Astrocyte of the cerebellum (primary cell): ENCODE measurements at regions not wholly inside any gene's neighbourhood (a gene's known extent, or its start where the extent isn't known, plus 50 kb on each side); places are given as distances from the start of the nearest gene placed in this dataset.
"Not testable (repeated sequence)": the region's sequence is repeated elsewhere in the genome, so short reads cannot be mapped to it uniquely, and the experiment has no call there.

Source experiments
- DNase-seq: peaks from one replicate; pipeline ENCODE4 v3.0.0-alpha.2; 2011; ENCODE audit warnings: low read depth
- H3K4me3 ChIP-seq: 2 replicates; pipeline ENCODE4 v1.5.1; 2011; ENCODE audit warnings: mild to moderate bottlenecking, low read depth, low read length, moderate library complexity
- in situ Hi-C: cut with HindIII; loops from 2 replicates; pipeline ENCODE4 v1.10.0; 2017; ENCODE audit warnings: low sequenced_read_pairs
- TF ChIP-seq, protein P1 (sequence below): IDR thresholded peaks from 2 replicates; pipeline ENCODE4 v1.5.1; 2012; ENCODE audit warnings: low read length, low read depth, moderate library complexity, mild to moderate bottlenecking; ENCODE audit errors: missing control alignments

DNA sequence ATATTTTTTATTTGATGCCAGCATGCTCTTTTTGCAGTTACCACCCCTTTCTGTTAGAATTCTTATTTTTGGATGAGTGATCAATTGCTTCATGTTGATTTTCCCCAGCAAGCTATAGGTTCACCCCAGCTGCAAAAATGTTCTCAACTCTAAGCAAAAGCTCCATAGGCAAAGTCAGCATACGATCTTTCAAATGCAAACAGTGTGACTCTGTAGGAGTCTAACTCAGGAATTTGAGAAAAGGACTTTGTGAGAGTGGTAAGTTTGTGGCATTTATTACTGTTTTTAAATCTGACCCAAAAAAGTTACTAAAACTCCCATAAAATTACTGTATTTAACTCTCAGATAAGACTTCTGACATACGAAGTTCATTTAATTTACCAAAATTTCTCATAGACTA lies 134.9 kb upstream of the HSF2 start:
- in situ Hi-C loops, result no loop called here
- TF ChIP-seq, protein P1, sequence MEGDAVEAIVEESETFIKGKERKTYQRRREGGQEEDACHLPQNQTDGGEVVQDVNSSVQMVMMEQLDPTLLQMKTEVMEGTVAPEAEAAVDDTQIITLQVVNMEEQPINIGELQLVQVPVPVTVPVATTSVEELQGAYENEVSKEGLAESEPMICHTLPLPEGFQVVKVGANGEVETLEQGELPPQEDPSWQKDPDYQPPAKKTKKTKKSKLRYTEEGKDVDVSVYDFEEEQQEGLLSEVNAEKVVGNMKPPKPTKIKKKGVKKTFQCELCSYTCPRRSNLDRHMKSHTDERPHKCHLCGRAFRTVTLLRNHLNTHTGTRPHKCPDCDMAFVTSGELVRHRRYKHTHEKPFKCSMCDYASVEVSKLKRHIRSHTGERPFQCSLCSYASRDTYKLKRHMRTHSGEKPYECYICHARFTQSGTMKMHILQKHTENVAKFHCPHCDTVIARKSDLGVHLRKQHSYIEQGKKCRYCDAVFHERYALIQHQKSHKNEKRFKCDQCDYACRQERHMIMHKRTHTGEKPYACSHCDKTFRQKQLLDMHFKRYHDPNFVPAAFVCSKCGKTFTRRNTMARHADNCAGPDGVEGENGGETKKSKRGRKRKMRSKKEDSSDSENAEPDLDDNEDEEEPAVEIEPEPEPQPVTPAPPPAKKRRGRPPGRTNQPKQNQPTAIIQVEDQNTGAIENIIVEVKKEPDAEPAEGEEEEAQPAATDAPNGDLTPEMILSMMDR, result no peak
- H3K4me3 ChIP-seq, result no peak overlapping the region
- no peak for DNase-seq

DNA sequence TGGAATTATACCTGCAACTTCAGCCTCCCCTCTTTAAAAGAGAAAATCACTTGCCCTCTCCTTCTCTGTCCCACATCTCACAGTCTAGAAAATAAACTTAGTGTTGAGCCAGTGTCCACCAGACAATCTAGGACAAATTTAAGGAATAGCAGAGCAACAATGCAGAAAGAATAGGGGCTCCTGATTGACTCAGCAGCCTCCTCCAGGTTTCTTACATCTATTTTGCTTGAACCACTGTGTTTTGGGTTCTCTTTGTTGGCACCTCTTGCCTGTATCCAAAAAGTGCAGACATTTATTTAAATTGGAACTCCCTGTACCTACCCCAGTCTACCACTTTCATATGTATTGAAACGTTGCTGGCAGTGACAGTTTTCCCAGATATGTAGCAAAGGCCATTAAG lies 133.7 kb upstream of the HSF2 start:
- in situ Hi-C loops, result no loop called here
- no peak overlapping the region for H3K4me3 ChIP-seq
- TF ChIP-seq, protein P1, result no peak
- no peak for DNase-seq

DNA sequence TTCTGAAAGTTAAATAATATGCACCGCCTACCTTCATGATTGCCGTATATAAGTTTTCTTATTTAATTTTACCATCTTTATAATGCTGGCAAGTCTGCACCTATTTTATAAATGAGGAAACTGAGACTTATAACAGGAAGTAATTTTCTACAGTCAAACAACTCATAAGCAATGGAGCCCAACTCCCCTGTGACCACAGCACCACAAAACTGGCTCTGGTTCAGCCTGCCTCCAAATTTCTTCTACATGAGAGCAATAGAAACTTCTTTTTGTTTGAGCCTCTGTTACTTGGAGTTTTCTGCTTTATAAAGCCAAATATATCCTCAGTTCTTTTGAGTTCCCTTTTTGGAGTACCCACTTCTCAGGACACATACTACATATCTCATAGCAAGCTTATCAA lies 131.1 kb upstream of the HSF2 start:
- in situ Hi-C loops, result no loop called here
- TF ChIP-seq, protein P1, result no peak
- peak; percentile 33 for DNase-seq
- no peak overlapping the region for H3K4me3 ChIP-seq

DNA sequence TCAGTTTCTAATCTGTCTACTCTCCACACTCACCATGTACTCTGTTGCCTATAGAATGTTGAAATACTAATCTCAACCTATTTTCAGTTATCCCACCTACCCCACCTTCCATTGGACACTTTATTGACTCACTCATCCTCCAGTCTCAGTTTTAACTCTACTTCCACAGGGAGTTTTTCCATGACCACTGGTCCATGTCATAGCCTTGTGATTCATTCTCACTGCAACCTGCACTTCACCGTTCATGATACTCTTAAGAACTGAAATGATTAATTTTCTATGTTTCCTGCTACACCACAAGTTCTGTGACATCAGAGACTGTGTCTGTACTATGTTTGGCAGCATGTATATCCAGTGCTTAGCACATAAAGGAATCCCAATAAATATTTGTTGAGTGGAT lies 122.8 kb upstream of the HSF2 start:
- in situ Hi-C loops, result no loop called here
- H3K4me3 ChIP-seq, result no peak overlapping the region
- TF ChIP-seq, protein P1, result no peak
- DNase-seq, result no peak

DNA sequence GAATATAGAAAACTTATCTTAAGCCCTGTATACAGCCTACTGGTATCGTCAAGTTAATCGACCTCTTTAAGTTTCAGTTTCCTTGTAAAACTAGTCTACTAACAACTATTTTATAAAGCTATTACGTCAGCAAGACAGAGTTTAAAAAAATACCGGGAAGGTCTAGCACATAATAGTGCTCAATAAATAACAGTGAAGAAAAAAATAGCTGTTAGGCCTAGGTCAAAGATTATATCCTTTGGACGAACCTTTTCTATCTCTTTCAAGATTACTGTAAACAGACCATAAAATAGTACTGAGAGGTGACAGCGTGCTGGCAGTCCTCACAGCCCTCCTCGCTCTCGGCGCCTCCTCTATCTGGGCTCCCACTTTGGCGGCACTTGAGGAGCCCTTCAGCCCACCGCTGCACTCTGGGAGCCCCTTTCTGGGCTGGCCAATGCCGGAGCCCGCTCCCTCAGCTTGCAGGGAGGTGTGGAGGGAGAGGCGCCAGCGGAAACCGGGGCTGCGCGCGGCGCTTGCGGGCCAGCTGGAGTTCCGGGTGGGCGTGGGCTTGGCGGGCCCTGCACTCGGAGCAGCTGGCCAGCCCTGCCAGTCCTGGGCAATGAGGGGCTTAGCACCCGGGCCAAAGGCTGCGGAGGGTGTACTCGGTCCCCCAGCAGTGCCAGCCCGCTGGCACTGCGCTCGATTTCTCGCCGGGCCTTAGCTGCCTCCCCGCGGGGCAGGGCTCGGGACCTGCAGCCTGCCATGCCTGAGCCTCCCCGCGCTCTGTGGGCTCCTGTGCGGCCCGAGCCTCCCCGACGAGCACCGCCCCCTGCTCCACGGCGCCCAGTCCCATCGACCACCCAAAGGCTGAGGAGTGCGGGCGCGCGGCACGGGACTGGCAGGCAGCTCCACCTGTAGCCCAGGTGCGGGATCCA lies 119.1 kb upstream of the HSF2 start:
- H3K4me3 ChIP-seq, DNase-seq, in situ Hi-C loops: not testable (repeated sequence)

DNA sequence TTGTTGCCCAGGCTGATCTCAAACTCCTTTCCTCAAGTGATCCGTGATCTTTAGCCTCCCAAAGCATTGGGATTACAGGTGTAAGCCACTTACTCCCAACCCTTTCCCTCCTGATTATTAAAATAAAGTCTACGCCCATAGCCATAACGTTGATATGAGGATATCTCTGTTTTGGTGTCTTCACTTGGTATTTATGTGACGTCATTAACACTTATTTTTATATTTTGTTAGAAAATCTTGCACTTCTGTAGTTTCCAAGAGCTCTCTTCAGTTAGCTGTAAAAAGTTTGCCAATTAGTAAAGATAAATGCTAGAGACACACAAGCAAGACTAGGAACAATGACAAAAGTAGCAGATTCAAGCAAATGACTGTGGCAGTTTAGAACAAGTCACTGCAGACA lies 115.6 kb upstream of the HSF2 start:
- in situ Hi-C loops, result no loop called here
- no peak for DNase-seq
- TF ChIP-seq, protein P1, result no peak

DNA sequence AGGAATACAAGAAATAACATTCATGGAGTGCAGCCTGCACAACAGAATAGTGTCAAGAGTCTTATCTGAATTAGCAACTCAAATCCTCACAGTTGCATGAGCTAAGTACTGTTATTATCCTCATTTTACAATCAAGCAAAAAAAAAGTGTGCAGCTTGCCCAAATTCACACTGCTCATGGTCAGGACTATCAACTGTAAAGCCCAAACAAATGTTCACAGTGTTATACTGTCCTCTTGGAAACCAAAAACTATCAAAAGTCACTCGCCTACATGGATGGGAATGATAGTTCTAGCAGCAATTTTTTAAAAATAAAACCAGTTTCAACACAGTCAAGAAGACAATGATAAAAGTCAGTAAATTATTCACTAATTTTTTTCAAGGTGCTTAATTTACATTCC lies 114.6 kb upstream of the HSF2 start:
- DNase-seq, result no peak
- TF ChIP-seq, protein P1, result no peak
- no peak overlapping the region for H3K4me3 ChIP-seq
- in situ Hi-C loops, result no loop called here

More for the DNA sequence above, 115.6 kb upstream of the HSF2 start:
- no peak overlapping the region for H3K4me3 ChIP-seq
